Erythroblast (primary cell): ENCODE measurements at regions not wholly inside any gene's neighbourhood (a gene's known extent, or its start where the extent isn't known, plus 50 kb on each side); places are given as distances from the start of the nearest gene placed in this dataset.
"Not testable (repeated sequence)": the region's sequence is repeated elsewhere in the genome, so short reads cannot be mapped to it uniquely, and the experiment has no call there.

ENCODE experiments used
- DNase-seq, 2 experiments: peaks; one replicate each; lab custom pipeline; 2025; lab: John Stamatoyannopoulos, UW
- GATA1 ChIP-seq: IDR thresholded peaks from 2 replicates; pipeline ENCODE4 v1.6.1; 2011; ENCODE audit warnings: low read depth, mild to moderate bottlenecking, control low read depth, low read length, moderate library complexity
- POLR2A ChIP-seq: IDR thresholded peaks from 2 replicates; pipeline ENCODE4 v1.6.1; 2011; ENCODE audit warnings: mild to moderate bottlenecking, low read length

- no peak for TF ChIP-seq GATA1
- TF ChIP-seq POLR2A, result no peak
- DNase-seq, result no peak
These were observed 115.1 kb upstream of the PNPLA4 start for GRCh38 chrX:8042304-8042703.

DNA sequence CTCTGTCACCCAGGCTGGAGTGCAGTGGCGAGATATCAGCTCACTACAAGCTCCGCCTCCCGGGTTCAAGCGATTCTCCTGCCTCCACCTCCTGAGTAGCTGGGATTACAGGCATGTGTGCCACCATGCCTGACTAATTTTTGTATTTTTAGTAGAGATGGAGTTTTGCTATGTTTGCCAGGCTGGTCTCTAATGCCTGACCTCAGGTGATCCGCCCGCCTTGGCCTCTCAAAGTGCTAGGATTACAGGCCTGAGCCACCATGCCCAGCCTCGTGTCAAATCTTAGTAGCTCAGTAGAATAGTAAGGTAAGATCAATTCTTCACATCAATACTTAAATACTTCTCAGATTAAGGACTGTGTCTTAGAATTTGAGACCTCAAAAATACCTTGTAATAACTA lies 112.5 kb upstream of the PNPLA4 start:
- DNase-seq, result not testable (repeated sequence)

- TF ChIP-seq GATA1 (no peak), POLR2A (no peak)
- no peak for DNase-seq
These were observed 110.6 kb upstream of the PNPLA4 start for GRCh38 chrX:8037593-8038348.

GRCh38 chrX:8036914-8037313 lies 109.7 kb upstream of the PNPLA4 start:
- TF ChIP-seq POLR2A (no peak), GATA1 (no peak)
- DNase-seq, result no peak

DNA sequence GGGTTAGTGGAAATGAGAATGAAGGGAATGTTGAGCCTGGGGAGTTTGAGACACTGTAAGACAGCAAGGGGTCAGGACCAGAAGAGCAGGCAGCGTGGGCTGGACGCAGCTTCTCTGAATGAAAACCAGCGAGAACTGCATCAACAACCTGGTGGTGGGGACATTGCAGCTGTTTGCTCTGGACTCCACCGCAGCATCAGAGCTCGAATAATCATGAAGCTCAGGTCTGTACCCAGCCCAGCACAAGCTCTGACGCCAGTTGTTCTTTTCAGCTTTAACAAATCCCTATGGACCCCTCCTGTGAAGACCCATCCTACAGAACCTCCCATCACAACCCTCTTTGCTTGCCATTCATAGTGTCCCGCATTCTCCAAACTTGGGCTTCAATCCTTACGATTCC lies 106.8 kb upstream of the PNPLA4 start:
- no peak for DNase-seq

GRCh38 chrX:8033175-8033574 lies 106.0 kb upstream of the PNPLA4 start:
- TF ChIP-seq GATA1, result no peak
- TF ChIP-seq POLR2A, result no peak
- DNase-seq, result no peak

More for the DNA sequence above, 106.8 kb upstream of the PNPLA4 start:
- TF ChIP-seq GATA1 (no peak), POLR2A (no peak)

- no peak for DNase-seq
- no peak for TF ChIP-seq POLR2A
- no peak for TF ChIP-seq GATA1
These were observed 103.1 kb upstream of the PNPLA4 start for GRCh38 chrX:8030361-8030760.

GRCh38 chrX:8027827-8028226 lies 100.6 kb upstream of the PNPLA4 start:
- DNase-seq, result no peak
- TF ChIP-seq GATA1, result no peak
- no peak for TF ChIP-seq POLR2A

DNA sequence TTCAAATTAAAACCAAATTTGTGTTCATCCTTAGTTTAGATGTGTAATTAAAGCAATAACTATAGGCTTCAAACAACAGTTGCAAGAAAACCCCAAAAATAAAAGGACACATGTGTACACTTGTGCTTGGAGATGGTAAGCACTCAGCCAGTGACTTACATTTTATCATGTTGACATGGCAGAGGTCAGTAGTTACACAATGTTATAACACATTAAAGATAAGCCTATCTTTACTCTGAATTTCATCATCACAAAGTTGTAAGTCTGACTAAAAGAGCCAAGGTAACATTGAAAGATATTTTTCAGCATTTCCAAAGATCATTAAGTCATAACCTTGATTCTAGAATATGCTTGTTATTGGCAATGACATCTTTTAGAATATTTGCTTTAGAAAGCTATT lies 98.5 kb upstream of the PNPLA4 start:
- no peak for DNase-seq
- no peak for TF ChIP-seq GATA1

DNA sequence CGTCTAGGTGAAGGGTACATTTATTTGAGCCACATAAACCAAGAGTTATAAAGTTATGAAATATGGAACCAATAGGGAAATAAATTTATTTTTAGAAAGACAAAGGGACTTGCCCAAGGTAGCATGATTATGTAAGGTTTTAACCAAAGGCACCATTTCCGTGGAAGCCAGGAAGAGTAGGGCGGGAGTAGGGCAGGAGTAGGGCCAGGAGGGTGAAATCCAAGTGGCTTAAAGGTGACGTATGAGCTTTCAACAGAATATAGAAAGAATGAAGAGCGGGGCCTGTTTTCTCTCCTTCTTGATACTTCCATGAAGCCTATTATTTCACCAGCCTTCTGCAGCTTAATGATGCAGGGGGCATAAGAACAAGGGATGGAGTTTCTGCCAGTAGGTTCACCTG lies 91.7 kb upstream of the PNPLA4 start:
- no peak for TF ChIP-seq GATA1
- TF ChIP-seq POLR2A, result no peak
- DNase-seq, result no peak

GRCh38 chrX:8010105-8010504 lies 82.9 kb upstream of the PNPLA4 start:
- TF ChIP-seq POLR2A, result no peak
- TF ChIP-seq GATA1, result no peak
- no peak for DNase-seq

GRCh38 chrX:8005678-8006347 lies 78.6 kb upstream of the PNPLA4 start:
- DNase-seq, result no peak
- TF ChIP-seq GATA1, result no peak
- TF ChIP-seq POLR2A, result no peak

- TF ChIP-seq POLR2A (no peak), GATA1 (no peak)
- no peak for DNase-seq
These were observed 76.1 kb upstream of the PNPLA4 start for GRCh38 chrX:8003147-8003883.

GRCh38 chrX:7996851-7997250 lies 69.6 kb upstream of the PNPLA4 start:
- no peak for DNase-seq
- TF ChIP-seq POLR2A (no peak), GATA1 (no peak)
